NT2/D1 (cell line): ENCODE measurements at regions not wholly inside any gene's neighbourhood (a gene's known extent, or its start where the extent isn't known, plus 50 kb on each side); places are given as distances from the start of the nearest gene placed in this dataset.

Experiments used
- DNase-seq: peaks from one replicate; pipeline ENCODE4 v3.0.0-alpha.2; 2011; ENCODE audit warnings: low read depth, low spot score
- H3K27me3 ChIP-seq: 2 replicates; pipeline ENCODE4 v1.6.0; 2011; ENCODE audit warnings: mild to moderate bottlenecking; ENCODE audit not compliant: insufficient read length, insufficient read depth
- H3K36me3 ChIP-seq: 2 replicates; pipeline ENCODE4 v1.6.1; 2011; ENCODE audit warnings: mild to moderate bottlenecking, low read length, mixed read lengths; ENCODE audit not compliant: insufficient read depth, insufficient read length
- H3K4me1 ChIP-seq: 2 replicates; pipeline ENCODE4 v1.5.1; 2011; ENCODE audit not compliant: insufficient read depth, insufficient read length
- H3K4me3 ChIP-seq: 2 replicates; pipeline ENCODE4 v1.5.1; 2011; ENCODE audit warnings: low read depth; ENCODE audit not compliant: insufficient read length
- H3K9ac ChIP-seq: 2 replicates; pipeline ENCODE4 v1.6.0; 2011; ENCODE audit warnings: low read depth; ENCODE audit not compliant: insufficient read length
- H3K9me3 ChIP-seq: 2 replicates; pipeline ENCODE4 v1.5.1; 2011; ENCODE audit warnings: mild to moderate bottlenecking, low read length; ENCODE audit not compliant: insufficient read depth
- SUZ12 ChIP-seq: IDR thresholded peaks from 2 replicates; pipeline ENCODE4 v1.6.1; 2011; ENCODE audit not compliant: insufficient read length, insufficient read depth; ENCODE audit errors: extremely low read depth
- YY1 ChIP-seq: IDR thresholded peaks from 2 replicates; pipeline ENCODE4 v1.6.1; 2011; ENCODE audit not compliant: insufficient read length, insufficient read depth
- ZNF274 ChIP-seq: IDR thresholded peaks from 2 replicates; pipeline ENCODE4 v1.6.1; 2011; ENCODE audit warnings: mild to moderate bottlenecking, low read depth, low read length

DNA sequence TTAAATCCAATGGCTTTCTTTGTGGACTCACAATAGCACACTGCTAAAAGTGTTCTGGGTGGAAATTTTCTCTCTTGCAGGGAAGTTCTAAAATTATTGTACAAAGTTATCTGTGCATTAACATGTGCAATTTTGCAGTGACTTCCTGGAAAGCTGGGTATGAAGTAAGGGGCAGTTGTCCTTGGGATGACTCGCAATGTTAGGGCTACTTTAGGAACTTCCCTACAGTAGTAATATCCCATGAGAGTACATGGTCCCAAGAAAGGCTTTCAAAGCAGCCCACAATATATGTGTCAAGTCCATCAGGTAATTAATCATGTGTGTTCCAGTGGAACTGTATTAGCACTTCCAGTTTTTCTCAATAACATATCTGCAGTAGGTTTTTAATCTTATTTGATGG lies 201.0 kb upstream of the UBE2E2 start:
- H3K36me3 ChIP-seq, result no peaks in the 10 kb centered on the region
- H3K9ac ChIP-seq, result no peak overlapping the region
- H3K9me3 ChIP-seq, result no peaks in the 10 kb centered on the region
- TF ChIP-seq ZNF274 (no peak), SUZ12 (no peak), YY1 (no peak)
- no peaks in the 10 kb centered on the region for H3K4me1 ChIP-seq
- no peak for DNase-seq
- no peaks in the 10 kb centered on the region for H3K27me3 ChIP-seq
- no peak overlapping the region for H3K4me3 ChIP-seq

DNA sequence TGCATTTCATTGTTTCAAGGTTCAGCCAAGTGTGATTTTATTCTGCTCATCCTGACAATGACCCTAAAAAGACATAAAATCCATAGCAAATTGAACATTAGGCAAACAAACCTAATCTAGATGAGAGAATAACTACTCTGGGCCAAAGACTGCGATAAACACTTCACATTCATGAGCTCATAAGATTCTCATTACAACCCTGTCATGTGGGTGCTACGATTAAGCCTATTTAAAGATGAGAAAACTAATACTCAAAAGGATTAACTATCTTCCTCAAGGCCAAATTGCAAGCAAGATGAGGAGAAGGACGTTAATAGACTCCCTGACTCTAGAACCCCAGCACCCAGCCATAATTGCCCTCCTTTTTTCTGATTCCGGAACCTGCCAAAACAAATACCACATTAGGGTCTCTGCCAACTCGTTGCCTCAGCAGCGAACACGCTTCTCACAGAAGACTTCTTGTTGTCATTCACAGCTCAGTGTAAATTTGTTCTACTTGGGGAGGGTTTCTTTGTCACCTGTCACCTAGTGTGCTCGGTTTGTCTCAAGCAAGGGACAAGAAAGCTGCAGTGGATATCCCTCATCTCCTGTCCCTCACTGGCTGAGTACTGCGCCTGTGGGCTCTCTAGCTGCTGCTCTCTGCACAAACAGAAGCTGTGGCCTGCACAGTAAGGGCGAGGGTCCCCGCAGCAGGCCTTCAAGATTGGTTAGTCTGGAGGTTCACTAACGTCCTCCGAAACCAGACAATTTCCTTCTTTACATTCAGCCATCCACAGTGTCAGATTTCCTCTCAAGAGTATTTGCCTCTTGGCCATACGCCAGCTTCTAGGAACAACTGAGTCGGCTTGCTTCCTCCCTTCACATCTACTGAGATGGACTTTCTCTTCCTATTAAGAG lies 200.0 kb upstream of the UBE2E2 start:
- no peaks in the 10 kb centered on the region for H3K27me3 ChIP-seq
- H3K9ac ChIP-seq, result no peak overlapping the region
- TF ChIP-seq ZNF274, result no peak
- no peak for TF ChIP-seq YY1
- TF ChIP-seq SUZ12, result no peak
- no peaks in the 10 kb centered on the region for H3K4me1 ChIP-seq
- H3K4me3 ChIP-seq, result no peak overlapping the region
- DNase-seq, result no peak
- H3K9me3 ChIP-seq, result no peaks in the 10 kb centered on the region
- H3K36me3 ChIP-seq, result no peaks in the 10 kb centered on the region

DNA sequence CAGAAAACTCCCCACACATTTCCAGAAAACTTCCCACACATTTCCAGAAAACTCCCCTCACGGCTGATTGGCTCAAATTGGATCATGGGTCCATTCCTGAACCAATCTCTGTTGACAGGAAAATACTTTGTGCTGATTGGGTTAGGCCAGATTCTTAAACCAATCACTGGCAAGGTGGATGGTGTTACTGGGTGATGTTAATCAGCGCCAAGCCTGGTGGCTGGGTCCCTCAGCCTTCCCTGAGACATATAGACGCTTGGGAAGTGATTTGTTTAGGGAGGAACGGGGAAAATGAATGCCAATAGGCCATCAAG lies 199.4 kb upstream of the UBE2E2 start:
- H3K9me3 ChIP-seq, result no peaks in the 10 kb centered on the region
- H3K9ac ChIP-seq, result no peak overlapping the region
- DNase-seq, result no peak
- no peaks in the 10 kb centered on the region for H3K4me1 ChIP-seq
- TF ChIP-seq SUZ12 (no peak), YY1 (no peak), ZNF274 (no peak)
- no peaks in the 10 kb centered on the region for H3K36me3 ChIP-seq
- no peaks in the 10 kb centered on the region for H3K27me3 ChIP-seq
- no peak overlapping the region for H3K4me3 ChIP-seq

DNA sequence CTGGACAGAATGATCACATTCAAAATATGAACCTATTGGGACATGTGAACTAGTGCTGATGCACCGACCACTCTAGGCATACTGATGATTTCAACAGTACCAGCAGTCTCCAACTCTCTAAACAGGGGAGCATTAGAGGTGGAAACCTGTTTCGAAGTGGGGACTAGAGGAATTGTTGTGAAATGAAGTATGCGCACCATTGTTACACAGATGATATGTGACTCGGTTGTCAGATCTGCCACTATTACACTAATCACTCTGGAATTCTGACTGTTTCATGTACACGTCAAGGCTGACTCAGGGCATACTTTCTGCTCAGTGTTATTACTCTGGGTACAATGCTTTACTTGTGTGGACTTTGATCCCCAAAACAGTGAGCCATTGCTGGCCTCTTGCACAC lies 198.2 kb upstream of the UBE2E2 start:
- no peak overlapping the region for H3K4me3 ChIP-seq
- TF ChIP-seq YY1 (no peak), ZNF274 (no peak), SUZ12 (no peak)
- H3K9me3 ChIP-seq, result no peaks in the 10 kb centered on the region
- DNase-seq, result no peak
- H3K27me3 ChIP-seq, result no peaks in the 10 kb centered on the region
- H3K9ac ChIP-seq, result no peak overlapping the region
- no peaks in the 10 kb centered on the region for H3K4me1 ChIP-seq
- no peaks in the 10 kb centered on the region for H3K36me3 ChIP-seq

DNA sequence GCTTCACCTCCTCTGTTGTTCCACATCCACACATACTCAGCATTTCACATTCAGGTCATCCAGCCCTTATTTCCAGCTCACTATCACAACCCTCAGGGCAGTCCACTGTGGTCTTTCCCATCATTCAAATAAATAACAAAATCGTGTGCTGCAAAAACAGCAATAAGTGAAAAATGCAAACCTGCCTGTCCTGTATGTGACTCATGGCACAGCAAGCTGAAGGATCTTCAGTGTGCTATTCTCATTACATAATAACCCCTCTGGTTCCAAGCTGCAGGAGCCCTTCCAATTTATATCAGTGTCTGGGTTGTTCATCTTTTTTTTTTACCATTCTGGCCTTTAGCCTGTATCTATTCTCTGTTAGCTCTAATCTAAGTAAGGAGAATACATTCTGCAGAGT lies 185.3 kb upstream of the UBE2E2 start:
- H3K4me3 ChIP-seq, result no peak overlapping the region
- no peak overlapping the region for H3K9ac ChIP-seq
- peaks cover 5% of the 10 kb centered on the region; the same call in 1 of the 2 replicates for H3K9me3 ChIP-seq
- H3K4me1 ChIP-seq, result peaks cover 6% of the 10 kb centered on the region
- TF ChIP-seq ZNF274 (no peak), YY1 (no peak), SUZ12 (no peak)
- H3K27me3 ChIP-seq, result no peaks in the 10 kb centered on the region
- no peak for DNase-seq
- no peaks in the 10 kb centered on the region for H3K36me3 ChIP-seq

DNA sequence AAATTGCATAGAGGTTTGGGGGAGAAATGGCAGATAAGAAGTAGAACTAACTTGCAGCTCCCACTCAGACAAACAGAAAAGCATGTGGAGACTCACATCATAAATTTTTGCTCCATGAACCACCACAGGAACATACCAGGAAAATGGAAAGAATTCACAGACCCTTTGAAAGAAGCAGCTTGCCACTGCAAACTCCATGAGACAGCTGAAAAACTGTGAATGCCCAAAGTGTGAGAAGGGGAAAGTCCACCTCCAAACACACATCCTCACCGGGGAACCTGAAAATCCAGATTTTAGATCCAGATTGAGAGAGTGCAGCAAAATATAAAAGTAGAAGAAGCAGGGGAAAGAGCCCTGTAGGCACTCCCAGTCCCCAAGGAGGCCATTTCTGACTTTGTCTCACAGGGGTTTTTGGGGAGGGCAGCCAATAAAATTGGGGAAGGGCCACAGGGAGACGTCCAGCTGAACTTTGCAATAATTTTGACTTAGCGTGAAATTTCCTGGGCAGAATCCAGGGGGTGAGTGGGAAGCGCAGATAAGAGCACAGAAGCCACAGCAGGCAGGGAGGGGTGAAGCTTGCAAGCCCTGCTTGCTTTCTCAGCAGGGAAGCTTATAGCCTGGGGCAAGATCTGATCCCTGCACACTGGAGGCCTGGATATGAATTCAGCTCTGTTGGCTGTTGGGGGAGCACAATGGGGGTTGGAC lies 183.4 kb upstream of the UBE2E2 start:
- peaks cover 6% of the 10 kb centered on the region for H3K4me1 ChIP-seq
- H3K36me3 ChIP-seq, result no peaks in the 10 kb centered on the region
- no peak overlapping the region for H3K9ac ChIP-seq
- no peak for DNase-seq
- H3K9me3 ChIP-seq, result peaks cover 5% of the 10 kb centered on the region; the same call in 1 of the 2 replicates
- H3K4me3 ChIP-seq, result no peak overlapping the region
- H3K27me3 ChIP-seq, result no peaks in the 10 kb centered on the region
- TF ChIP-seq YY1 (no peak), ZNF274 (no peak), SUZ12 (no peak)

DNA sequence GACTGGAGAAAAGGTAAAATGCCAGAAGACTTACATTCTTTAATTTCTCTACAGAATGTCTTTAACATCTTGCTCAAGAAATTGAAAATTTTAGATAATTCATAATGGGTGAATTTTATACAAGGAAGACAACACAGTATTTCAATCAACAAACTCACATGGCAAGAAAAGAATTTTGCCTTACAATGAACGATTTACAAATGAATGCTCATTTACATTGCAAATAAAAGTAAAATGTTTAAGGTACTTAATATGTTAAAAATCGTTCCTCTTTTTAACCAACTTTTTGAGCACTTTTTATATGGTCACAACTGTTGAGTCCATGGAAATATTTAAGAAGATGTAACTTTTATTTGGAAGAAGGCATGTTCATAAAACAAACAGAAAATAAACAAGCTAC lies 174.8 kb upstream of the UBE2E2 start:
- Histone ChIP-seq H3K36me3 (no peaks in the 10 kb centered on the region), H3K9me3 (no peaks in the 10 kb centered on the region), H3K27me3 (no peaks in the 10 kb centered on the region), H3K9ac (no peak overlapping the region), H3K4me3 (no peak overlapping the region), H3K4me1 (no peaks in the 10 kb centered on the region)
- no peak for TF ChIP-seq YY1
- no peak for TF ChIP-seq ZNF274
- TF ChIP-seq SUZ12, result no peak
- no peak for DNase-seq
